ENCODE measurements at regions not wholly inside any gene's neighbourhood (a gene's known extent, or its start where the extent isn't known, plus 50 kb on each side); places are given as distances from the start of the nearest gene placed in this dataset.

DNA sequence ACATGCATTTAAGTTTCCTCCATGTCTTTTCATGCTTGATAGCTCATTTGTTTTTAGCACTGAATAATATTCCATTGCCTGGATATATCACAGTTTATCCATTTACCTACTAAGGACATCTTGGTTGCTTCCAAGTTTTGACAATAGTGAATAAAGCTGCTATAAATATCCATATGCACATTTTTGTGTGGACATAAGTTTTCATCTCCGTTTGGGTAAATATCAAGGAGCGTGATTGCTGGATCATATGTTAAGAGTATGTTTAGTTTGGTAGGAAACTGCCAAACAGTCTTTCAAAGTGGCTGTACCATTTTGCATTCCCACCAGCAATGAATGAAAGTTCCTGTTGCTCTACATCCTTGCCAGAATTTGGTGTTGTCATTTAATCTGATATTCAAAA lies 172.5 kb downstream of the DHX15 start:
- intact Hi-C loops (cut with micrococcal nuclease): no loop called here
- H3K27ac Mint-ChIP-seq: no peak overlapping the region
- H3K27me3 Mint-ChIP-seq (ENCODE audit: insufficient read depth): peaks cover 10% of the 10 kb centered on the region
- no peaks in the 10 kb centered on the region for H3K9me3 Mint-ChIP-seq
- H3K36me3 Mint-ChIP-seq (ENCODE audit: low read depth): no peaks in the 10 kb centered on the region
- DNase-seq (ENCODE audit: low spot score): no peak
- H3K4me3 Mint-ChIP-seq: no peak overlapping the region
- H3K4me1 Mint-ChIP-seq (ENCODE audit: low read depth): no peaks in the 10 kb centered on the region

DNA sequence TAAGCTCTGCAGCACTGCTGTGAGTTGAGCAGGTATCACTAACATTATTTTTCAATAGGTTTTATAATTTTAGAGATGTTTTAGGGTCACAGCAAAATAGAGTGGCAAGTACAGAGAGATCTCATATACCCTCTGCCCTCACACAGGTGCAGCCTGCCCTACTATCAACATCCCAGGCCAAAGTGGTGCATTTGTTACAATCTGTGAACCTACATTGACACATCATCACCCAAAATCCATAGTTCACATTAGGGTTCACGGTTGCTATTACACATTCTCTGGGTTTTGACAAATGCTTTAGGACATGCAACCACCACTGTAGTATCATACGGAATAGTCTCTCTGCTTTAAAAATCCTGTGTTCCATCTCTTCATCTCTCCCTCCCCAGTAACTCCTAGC lies 173.1 kb downstream of the DHX15 start:
- no peaks in the 10 kb centered on the region for H3K36me3 Mint-ChIP-seq (ENCODE audit: low read depth)
- no peaks in the 10 kb centered on the region for H3K4me1 Mint-ChIP-seq (ENCODE audit: low read depth)
- no peak for DNase-seq (ENCODE audit: low spot score)
- no peaks in the 10 kb centered on the region for H3K9me3 Mint-ChIP-seq
- H3K4me3 Mint-ChIP-seq: no peak overlapping the region
- no peak overlapping the region for H3K27ac Mint-ChIP-seq
- intact Hi-C loops (cut with micrococcal nuclease): no loop called here
- H3K27me3 Mint-ChIP-seq (ENCODE audit: insufficient read depth): peaks cover 9% of the 10 kb centered on the region

DNA sequence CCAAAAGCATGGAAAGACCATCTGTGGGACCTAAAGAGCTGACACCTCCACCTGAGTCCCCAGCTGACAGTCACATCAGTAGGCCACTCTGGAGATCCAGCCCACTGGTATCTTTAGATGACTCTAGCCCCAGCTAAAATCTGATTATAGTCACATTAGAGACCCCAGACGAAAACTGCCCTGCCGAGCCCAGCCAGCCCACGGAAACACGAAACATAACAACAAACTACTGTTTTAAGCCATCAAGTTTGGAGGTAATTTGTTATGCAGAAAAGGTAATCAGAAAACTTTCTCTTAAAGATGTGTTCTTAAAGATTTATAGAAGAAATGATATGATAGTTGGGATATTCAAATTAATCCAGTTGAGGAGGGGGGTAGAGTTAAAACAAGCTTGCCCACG lies 175.7 kb downstream of the DHX15 start:
- no peak overlapping the region for H3K4me3 Mint-ChIP-seq
- no peaks in the 10 kb centered on the region for H3K36me3 Mint-ChIP-seq (ENCODE audit: low read depth)
- H3K9me3 Mint-ChIP-seq: no peaks in the 10 kb centered on the region
- peaks cover 11% of the 10 kb centered on the region for H3K27me3 Mint-ChIP-seq (ENCODE audit: insufficient read depth)
- intact Hi-C loops (cut with micrococcal nuclease): no loop called here
- H3K4me1 Mint-ChIP-seq (ENCODE audit: low read depth): no peaks in the 10 kb centered on the region
- no peak overlapping the region for H3K27ac Mint-ChIP-seq
- DNase-seq (ENCODE audit: low spot score): no peak

DNA sequence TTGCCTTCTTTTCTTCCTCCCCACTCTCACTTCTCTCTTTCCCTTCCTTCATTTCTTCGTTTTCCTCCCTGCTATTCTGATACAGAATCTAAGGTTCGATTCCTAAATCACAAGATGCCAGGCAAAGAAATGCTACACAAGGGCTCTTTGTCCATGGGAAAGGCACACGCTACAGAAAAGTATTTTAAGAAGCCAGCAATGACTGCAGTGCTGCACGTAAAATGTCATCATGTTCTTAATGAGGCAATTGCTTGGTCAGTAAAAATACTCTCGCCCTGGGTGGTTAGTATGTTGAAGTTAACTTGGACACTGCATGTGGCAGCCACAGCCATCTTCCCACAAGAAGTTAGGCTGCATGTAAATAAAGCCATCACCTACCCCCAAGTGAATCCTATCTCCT lies 178.4 kb downstream of the DHX15 start:
- intact Hi-C loops (cut with micrococcal nuclease): no loop called here
- Mint-ChIP-seq H3K36me3 (ENCODE audit: low read depth) (no peaks in the 10 kb centered on the region), H3K27ac (no peak overlapping the region), H3K4me3 (no peak overlapping the region), H3K27me3 (ENCODE audit: insufficient read depth) (peaks cover 7% of the 10 kb centered on the region), H3K9me3 (no peaks in the 10 kb centered on the region), H3K4me1 (ENCODE audit: low read depth) (no peaks in the 10 kb centered on the region)
- DNase-seq (ENCODE audit: low spot score): no peak

DNA sequence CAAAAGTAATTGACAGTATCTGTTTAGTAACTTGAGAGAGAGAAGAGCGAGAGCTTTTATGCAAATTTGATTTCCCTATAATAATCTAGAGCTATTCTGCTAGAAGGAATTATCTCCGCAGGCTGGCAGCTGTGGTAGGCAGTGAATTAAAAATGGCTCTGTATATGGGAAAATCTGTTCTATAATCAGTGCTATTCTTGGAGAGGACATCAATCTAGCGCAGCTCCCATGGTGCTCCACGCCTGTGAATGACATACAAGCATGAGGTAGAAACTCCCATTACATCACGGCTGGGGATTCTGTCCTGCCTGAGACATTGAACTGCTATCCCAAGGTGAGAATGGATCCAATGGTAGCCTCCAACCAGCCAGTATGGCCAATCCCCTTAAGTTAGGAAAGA lies 179.0 kb downstream of the DHX15 start:
- intact Hi-C loops (cut with micrococcal nuclease): no loop called here
- H3K36me3 Mint-ChIP-seq (ENCODE audit: low read depth): no peaks in the 10 kb centered on the region

DNA sequence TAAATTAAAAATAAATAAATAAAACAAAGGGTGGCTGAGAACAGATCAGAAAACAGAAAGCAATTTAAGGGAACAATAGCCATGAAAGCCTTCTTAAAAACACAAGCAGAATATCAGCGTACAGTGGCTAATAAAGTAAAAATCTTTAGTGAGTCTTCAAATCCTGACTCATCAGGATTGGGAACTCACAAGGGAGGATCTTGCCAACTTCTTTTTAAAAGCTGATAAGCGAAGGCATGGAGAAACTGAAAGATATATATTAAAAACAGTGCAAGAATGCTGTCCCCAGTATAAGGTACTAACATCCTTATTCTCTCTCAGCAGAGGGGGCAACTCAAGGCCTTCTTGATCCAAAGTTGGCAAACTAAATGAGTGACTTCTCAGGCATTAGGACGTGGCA lies 180.1 kb downstream of the DHX15 start:
- H3K4me1 Mint-ChIP-seq (ENCODE audit: low read depth): no peaks in the 10 kb centered on the region
- no peaks in the 10 kb centered on the region for H3K9me3 Mint-ChIP-seq
- no peak for DNase-seq (ENCODE audit: low spot score)
- no peak overlapping the region for H3K4me3 Mint-ChIP-seq
- intact Hi-C loops (cut with micrococcal nuclease): no loop called here
- H3K27ac Mint-ChIP-seq: no peak overlapping the region
- H3K27me3 Mint-ChIP-seq (ENCODE audit: insufficient read depth): peaks cover 7% of the 10 kb centered on the region
- H3K36me3 Mint-ChIP-seq (ENCODE audit: low read depth): no peaks in the 10 kb centered on the region

More for the DNA sequence above, 179.0 kb downstream of the DHX15 start:
- H3K27ac Mint-ChIP-seq: no peak overlapping the region
- no peaks in the 10 kb centered on the region for H3K9me3 Mint-ChIP-seq
- H3K4me1 Mint-ChIP-seq (ENCODE audit: low read depth): no peaks in the 10 kb centered on the region
- peaks cover 7% of the 10 kb centered on the region for H3K27me3 Mint-ChIP-seq (ENCODE audit: insufficient read depth)
- no peak for DNase-seq (ENCODE audit: low spot score)
- no peak overlapping the region for H3K4me3 Mint-ChIP-seq

DNA sequence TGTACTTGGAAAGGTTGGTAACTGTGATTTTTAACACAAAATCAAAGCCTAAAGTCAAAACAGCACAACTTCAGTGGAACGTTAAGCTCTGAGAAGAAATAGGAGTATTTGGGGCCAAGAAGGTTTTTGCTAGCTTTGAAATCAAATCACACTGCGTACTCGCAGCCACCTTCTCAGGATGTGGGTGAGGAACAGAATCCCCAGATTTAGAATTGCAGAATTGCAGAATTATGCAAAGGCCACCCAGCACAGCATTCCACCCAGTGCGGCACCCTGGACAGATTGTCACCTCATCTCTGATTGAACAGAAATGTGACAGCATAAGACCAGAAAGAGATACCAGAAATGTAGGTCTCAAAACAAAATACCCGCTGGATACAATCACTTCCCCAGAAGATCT lies 181.1 kb downstream of the DHX15 start:
- no peak for DNase-seq (ENCODE audit: low spot score)
- H3K4me3 Mint-ChIP-seq: no peak overlapping the region
- no peak overlapping the region for H3K27ac Mint-ChIP-seq
- intact Hi-C loops (cut with micrococcal nuclease): no loop called here
- no peaks in the 10 kb centered on the region for H3K36me3 Mint-ChIP-seq (ENCODE audit: low read depth)
- peaks cover 1% of the 10 kb centered on the region for H3K27me3 Mint-ChIP-seq (ENCODE audit: insufficient read depth)
- no peaks in the 10 kb centered on the region for H3K4me1 Mint-ChIP-seq (ENCODE audit: low read depth)
- H3K9me3 Mint-ChIP-seq: no peaks in the 10 kb centered on the region

DNA sequence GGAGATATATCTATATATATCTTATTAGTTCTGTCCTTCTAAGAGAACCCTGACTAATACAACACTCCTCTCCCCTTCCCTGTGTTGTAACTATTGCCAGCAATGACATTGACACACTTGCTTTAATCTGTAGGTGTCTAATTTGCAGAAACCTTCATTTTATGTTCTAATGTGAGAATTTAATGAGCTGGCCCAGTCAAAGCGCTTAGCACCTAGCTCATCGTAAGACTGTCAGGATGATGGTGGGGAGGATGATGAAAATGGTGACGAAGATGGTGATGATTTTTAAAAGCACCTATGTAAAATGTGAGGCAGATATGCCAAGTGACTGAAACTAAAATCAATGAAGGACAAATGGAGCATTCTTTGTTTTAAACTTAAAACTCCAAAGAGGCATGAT lies 183.8 kb downstream of the DHX15 start:
- H3K4me1 Mint-ChIP-seq (ENCODE audit: low read depth): no peaks in the 10 kb centered on the region
- H3K27me3 Mint-ChIP-seq (ENCODE audit: insufficient read depth): peaks cover 1% of the 10 kb centered on the region
- H3K36me3 Mint-ChIP-seq (ENCODE audit: low read depth): no peaks in the 10 kb centered on the region
- no peak overlapping the region for H3K27ac Mint-ChIP-seq
- DNase-seq (ENCODE audit: low spot score): no peak
- no peak overlapping the region for H3K4me3 Mint-ChIP-seq
- intact Hi-C loops (cut with micrococcal nuclease): no loop called here
- H3K9me3 Mint-ChIP-seq: no peaks in the 10 kb centered on the region

DNA sequence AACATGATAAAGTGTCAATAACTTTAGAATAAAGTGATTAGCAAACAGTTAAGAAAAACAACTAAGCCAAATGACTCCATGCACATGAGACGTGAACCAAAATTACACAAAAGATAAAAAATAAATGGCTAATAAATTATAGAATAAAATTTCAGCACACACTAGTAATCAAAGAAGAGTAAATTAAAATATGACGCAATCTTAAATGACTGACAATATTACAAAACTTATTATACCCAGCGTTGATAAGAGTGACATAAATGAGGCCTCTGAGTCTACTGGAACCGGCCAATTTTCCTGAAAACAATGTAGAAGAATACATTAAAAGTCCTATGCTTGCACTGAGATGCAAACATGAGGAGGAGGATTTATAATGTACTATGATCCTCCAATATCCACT lies 187.4 kb downstream of the DHX15 start:
- intact Hi-C loops (cut with micrococcal nuclease): no loop called here
- no peaks in the 10 kb centered on the region for H3K9me3 Mint-ChIP-seq
- H3K27me3 Mint-ChIP-seq (ENCODE audit: insufficient read depth): no peaks in the 10 kb centered on the region
- H3K27ac Mint-ChIP-seq: no peak overlapping the region
- no peak overlapping the region for H3K4me3 Mint-ChIP-seq
- no peaks in the 10 kb centered on the region for H3K36me3 Mint-ChIP-seq (ENCODE audit: low read depth)
- H3K4me1 Mint-ChIP-seq (ENCODE audit: low read depth): no peaks in the 10 kb centered on the region
- DNase-seq (ENCODE audit: low spot score): no peak

DNA sequence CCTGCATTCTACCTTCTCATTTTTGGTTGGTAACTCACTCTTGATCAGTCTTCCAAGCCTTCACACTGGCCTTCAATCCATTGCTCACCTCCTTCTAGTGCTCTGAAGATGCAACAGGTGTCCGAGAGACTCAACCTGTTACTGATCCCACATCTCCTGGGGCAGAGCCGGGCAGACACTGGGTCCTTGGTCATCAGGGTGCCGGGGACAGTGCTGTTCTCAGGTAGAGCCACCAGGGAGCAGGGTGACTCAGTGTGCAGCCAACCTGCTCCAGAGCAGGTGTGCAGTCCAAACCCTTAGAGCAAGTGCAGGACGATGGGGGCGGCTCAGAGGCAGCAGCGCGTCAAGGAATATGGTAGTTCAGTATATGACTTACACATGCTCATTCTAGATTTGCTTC lies 188.4 kb downstream of the DHX15 start:
- Mint-ChIP-seq H3K36me3 (ENCODE audit: low read depth) (no peaks in the 10 kb centered on the region), H3K27me3 (ENCODE audit: insufficient read depth) (no peaks in the 10 kb centered on the region), H3K9me3 (no peaks in the 10 kb centered on the region), H3K27ac (no peak overlapping the region), H3K4me1 (ENCODE audit: low read depth) (no peaks in the 10 kb centered on the region), H3K4me3 (no peak overlapping the region)
- intact Hi-C loops (cut with micrococcal nuclease): no loop called here
- no peak for DNase-seq (ENCODE audit: low spot score)

DNA sequence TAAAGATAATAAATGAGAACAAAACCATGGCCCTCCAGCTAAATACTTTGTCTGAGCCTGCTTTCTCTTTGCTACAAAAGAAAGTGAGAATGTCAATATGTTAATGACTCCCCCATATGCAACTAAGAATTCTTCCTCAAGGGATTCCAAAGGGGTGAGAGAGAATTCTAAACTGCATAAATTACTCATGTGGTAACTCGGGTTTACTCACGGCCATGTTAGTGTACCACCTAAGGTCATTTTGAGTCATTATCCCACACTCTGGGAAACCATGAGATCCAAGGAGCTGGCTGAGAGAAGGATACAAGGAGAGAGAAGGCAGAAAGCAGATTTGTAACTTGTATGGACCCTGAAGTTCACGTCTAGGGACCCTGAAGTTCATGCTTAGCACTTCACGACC lies 190.3 kb downstream of the DHX15 start:
- no peak for DNase-seq (ENCODE audit: low spot score)
- Mint-ChIP-seq H3K4me1 (ENCODE audit: low read depth) (no peaks in the 10 kb centered on the region), H3K36me3 (ENCODE audit: low read depth) (no peaks in the 10 kb centered on the region), H3K27ac (no peak overlapping the region), H3K27me3 (ENCODE audit: insufficient read depth) (no peaks in the 10 kb centered on the region), H3K4me3 (no peak overlapping the region), H3K9me3 (no peaks in the 10 kb centered on the region)
- intact Hi-C loops (cut with micrococcal nuclease): no loop called here

DNA sequence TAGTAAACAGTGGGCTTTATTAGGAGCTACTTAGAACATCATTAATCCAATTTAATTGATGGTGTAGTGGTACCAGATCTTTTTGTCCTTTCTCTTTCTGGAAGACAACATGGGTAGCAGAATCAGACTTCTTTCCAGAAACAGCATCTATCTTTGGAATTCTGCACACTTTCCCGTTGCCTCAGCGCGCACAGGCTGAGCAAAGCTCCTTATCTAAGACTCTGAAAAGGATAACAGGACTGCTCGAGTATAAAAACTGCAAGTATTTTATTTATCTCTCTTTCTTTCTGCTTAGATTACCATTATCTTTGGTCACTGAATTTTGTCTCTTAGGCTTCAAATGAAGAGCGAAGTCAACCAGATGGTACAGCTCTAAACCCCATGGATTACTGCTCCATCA lies 191.7 kb downstream of the DHX15 start:
- DNase-seq (ENCODE audit: low spot score): no peak
- Mint-ChIP-seq H3K9me3 (no peaks in the 10 kb centered on the region), H3K4me3 (no peak overlapping the region), H3K36me3 (ENCODE audit: low read depth) (no peaks in the 10 kb centered on the region), H3K27me3 (ENCODE audit: insufficient read depth) (no peaks in the 10 kb centered on the region), H3K27ac (no peak overlapping the region), H3K4me1 (ENCODE audit: low read depth) (no peaks in the 10 kb centered on the region)
- intact Hi-C loops (cut with micrococcal nuclease): no loop called here

DNA sequence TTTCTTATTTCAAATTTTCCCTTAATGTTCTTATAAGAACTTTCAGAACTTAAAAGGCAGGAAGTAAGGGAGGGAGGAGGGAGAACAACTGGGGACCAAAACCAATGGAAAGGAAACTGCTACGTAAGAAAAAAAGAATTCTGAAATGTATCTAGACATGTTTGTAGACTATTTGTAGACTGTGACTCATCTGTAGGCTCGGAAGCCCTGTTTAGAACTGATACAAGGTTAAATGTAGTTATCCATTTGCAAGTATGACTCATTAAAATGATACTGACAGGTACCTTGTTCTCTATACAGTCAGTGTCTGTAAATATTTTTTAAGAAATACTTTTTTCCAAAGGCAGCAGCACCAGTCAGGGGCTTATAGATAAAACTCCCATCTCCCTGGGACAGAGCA lies 202.0 kb downstream of the DHX15 start:
- peaks cover 2% of the 10 kb centered on the region for H3K27me3 Mint-ChIP-seq (ENCODE audit: insufficient read depth)
- no peak overlapping the region for H3K27ac Mint-ChIP-seq
- intact Hi-C loops (cut with micrococcal nuclease): no loop called here
- no peak overlapping the region for H3K4me3 Mint-ChIP-seq
- peaks cover 8% of the 10 kb centered on the region for H3K4me1 Mint-ChIP-seq (ENCODE audit: low read depth)
- no peaks in the 10 kb centered on the region for H3K36me3 Mint-ChIP-seq (ENCODE audit: low read depth)
- peaks cover 17% of the 10 kb centered on the region for H3K9me3 Mint-ChIP-seq
- DNase-seq (ENCODE audit: low spot score): no peak

DNA sequence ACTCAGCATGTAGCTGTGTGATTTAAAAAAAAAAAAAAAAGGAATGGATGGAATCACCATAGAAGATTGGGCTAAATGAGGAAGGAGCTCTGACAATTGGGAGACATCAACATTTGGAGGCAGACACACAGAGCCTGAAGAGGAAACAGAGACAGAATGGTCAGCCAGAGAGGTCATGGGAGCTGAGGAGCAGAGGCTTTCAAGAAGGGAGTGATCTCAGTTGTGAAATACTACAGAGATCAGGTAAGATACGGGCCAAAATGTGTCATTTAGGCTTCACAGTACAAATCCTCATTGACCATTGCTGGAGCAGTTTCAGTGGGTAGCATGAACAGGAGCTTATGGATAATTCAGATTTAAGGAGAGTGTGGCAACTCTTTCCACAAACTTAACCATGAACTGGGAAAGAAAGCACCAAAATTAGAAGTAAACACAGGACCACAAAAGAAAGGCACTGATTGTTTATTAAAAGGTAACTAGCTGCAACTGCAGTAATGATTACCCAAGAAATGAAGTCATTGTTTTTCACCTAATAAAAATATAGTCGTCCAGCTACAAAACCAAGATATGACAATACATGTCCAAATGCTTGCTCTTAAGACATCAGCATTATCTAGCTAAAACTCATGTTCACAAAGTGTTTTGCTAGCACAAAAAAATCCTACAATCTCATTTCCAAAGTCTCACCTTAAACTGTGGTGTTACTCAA lies 203.2 kb downstream of the DHX15 start:
- no peak overlapping the region for H3K4me3 Mint-ChIP-seq
- DNase-seq (ENCODE audit: low spot score): no peak
- no peak overlapping the region for H3K27ac Mint-ChIP-seq
- H3K36me3 Mint-ChIP-seq (ENCODE audit: low read depth): no peaks in the 10 kb centered on the region
- H3K9me3 Mint-ChIP-seq: peaks cover 17% of the 10 kb centered on the region
- H3K27me3 Mint-ChIP-seq (ENCODE audit: insufficient read depth): peaks cover 2% of the 10 kb centered on the region
- intact Hi-C loops (cut with micrococcal nuclease): no loop called here
- H3K4me1 Mint-ChIP-seq (ENCODE audit: low read depth): peaks cover 8% of the 10 kb centered on the region
